AG10803 (cell line): ENCODE measurements at regions not wholly inside any gene's neighbourhood (a gene's known extent, or its start where the extent isn't known, plus 50 kb on each side); places are given as distances from the start of the nearest gene placed in this dataset.

Experiments used
- DNase-seq: peaks from one replicate; pipeline ENCODE4 v3.0.0; 2010; ENCODE audit warnings: low read depth
- H3K4me3 ChIP-seq: 2 replicates; pipeline ENCODE4 v1.5.1; 2011; ENCODE audit warnings: mild to moderate bottlenecking, low read length, control low read depth
- TF ChIP-seq, protein P1 (sequence below): conservative IDR thresholded peaks from 2 replicates; pipeline ENCODE4 v1.5.1; 2011; ENCODE audit warnings: mild to moderate bottlenecking, low read length, control low read depth, inconsistent platforms

- H3K4me3 ChIP-seq = no peak overlapping the region
- no peak for DNase-seq
- TF ChIP-seq, protein P1, sequence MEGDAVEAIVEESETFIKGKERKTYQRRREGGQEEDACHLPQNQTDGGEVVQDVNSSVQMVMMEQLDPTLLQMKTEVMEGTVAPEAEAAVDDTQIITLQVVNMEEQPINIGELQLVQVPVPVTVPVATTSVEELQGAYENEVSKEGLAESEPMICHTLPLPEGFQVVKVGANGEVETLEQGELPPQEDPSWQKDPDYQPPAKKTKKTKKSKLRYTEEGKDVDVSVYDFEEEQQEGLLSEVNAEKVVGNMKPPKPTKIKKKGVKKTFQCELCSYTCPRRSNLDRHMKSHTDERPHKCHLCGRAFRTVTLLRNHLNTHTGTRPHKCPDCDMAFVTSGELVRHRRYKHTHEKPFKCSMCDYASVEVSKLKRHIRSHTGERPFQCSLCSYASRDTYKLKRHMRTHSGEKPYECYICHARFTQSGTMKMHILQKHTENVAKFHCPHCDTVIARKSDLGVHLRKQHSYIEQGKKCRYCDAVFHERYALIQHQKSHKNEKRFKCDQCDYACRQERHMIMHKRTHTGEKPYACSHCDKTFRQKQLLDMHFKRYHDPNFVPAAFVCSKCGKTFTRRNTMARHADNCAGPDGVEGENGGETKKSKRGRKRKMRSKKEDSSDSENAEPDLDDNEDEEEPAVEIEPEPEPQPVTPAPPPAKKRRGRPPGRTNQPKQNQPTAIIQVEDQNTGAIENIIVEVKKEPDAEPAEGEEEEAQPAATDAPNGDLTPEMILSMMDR = no peak
Observed at GRCh38 chr20:22862671-22863230, 172.4 kb upstream of the SSTR4 start.

GRCh38 chr20:22863826-22864225, 171.3 kb upstream of the SSTR4 start:
- H3K4me3 ChIP-seq = no peak overlapping the region
- DNase-seq = no peak
- TF ChIP-seq, protein P1 = no peak

GRCh38 chr20:22866812-22867341, 168.2 kb upstream of the SSTR4 start:
- no peak overlapping the region for H3K4me3 ChIP-seq
- TF ChIP-seq, protein P1 = no peak
- no peak for DNase-seq

GRCh38 chr20:22878166-22878565, 156.9 kb upstream of the SSTR4 start:
- DNase-seq = no peak
- TF ChIP-seq, protein P1 = no peak
- no peak overlapping the region for H3K4me3 ChIP-seq

DNA sequence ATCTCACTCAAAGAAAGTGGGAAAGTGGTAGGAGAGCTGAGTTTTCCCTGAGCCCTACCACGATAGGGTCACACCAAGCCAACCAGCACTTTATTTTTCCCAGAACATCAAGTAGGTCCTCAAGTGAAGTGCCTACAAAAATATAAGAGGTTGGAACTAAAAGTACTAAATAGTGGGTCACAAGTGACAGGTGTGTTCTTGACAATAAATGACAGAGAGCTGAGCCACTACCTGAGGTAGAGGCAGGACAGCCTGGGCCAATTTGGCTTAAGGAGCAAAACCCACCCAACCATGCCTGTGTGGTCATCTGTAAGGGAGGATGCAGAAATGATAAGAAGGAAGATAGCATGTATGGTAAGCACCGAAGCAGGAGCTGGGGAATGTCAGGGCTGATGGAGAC, 154.8 kb upstream of the SSTR4 start:
- no peak overlapping the region for H3K4me3 ChIP-seq
- no peak for DNase-seq
- TF ChIP-seq, protein P1 = no peak

DNA sequence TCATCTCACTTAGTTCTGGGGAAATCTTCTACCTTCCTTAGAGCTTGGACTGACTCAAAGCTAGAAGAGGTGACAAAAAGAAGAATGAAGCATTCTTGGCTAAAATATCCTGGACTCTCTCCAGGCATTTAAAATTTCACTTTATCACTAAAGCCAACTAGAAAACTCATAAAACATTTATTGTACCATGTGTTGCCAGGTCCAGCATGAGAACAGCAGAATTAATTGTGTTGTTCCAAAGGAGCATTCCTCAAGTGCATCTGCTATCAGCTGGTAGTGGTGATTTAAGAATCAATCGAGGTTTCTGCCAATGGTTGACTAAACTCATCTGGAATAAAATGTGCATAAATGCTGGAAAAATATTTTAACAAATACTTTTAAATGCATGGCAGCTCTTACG, 147.3 kb upstream of the SSTR4 start:
- TF ChIP-seq, protein P1 = no peak
- no peak for DNase-seq
- no peak overlapping the region for H3K4me3 ChIP-seq

- no peak overlapping the region for H3K4me3 ChIP-seq
- DNase-seq = no peak
- TF ChIP-seq, protein P1 = no peak
Observed at GRCh38 chr20:22890594-22891300, 144.4 kb upstream of the SSTR4 start.
